ENCODE measurements at regions not wholly inside any gene's neighbourhood (a gene's known extent, or its start where the extent isn't known, plus 50 kb on each side); places are given as distances from the start of the nearest gene placed in this dataset.
"Not testable (repeated sequence)": the region's sequence is repeated elsewhere in the genome, so short reads cannot be mapped to it uniquely, and the experiment has no call there.

GRCh38 chr15:92780843-92781242 is 119.3 kb upstream of the CHD2 start:
- TF ChIP-seq CTCF (IDR thresholded peaks at IDR 0.05; ENCODE audit: low read depth, low read length): no peak
- no peak for DNase-seq (ENCODE audit: extremely low read depth, low read depth)

GRCh38 chr15:92781925-92782453 is 118.1 kb upstream of the CHD2 start:
- no peak for TF ChIP-seq CTCF (IDR thresholded peaks at IDR 0.05; ENCODE audit: low read depth, low read length)
- DNase-seq (ENCODE audit: extremely low read depth, low read depth): no peak

GRCh38 chr15:92787116-92787515 is 113.0 kb upstream of the CHD2 start:
- no peak for DNase-seq (ENCODE audit: extremely low read depth, low read depth)
- no peak for TF ChIP-seq CTCF (IDR thresholded peaks at IDR 0.05; ENCODE audit: low read depth, low read length)

- TF ChIP-seq CTCF (IDR thresholded peaks at IDR 0.05; ENCODE audit: low read depth, low read length): no peak
- DNase-seq (ENCODE audit: extremely low read depth, low read depth): no peak
Observed at GRCh38 chr15:92788196-92788595, 111.9 kb upstream of the CHD2 start.

- DNase-seq (ENCODE audit: extremely low read depth, low read depth): not testable (repeated sequence)
Observed at GRCh38 chr15:92788793-92789192, 111.3 kb upstream of the CHD2 start.

- no peak for DNase-seq (ENCODE audit: extremely low read depth, low read depth)
- TF ChIP-seq CTCF (IDR thresholded peaks at IDR 0.05; ENCODE audit: low read depth, low read length): no peak
Observed at GRCh38 chr15:92796161-92796611, 103.9 kb upstream of the CHD2 start.

- TF ChIP-seq CTCF (IDR thresholded peaks at IDR 0.05; ENCODE audit: low read depth, low read length): peak; percentile 52
- no peak for DNase-seq (ENCODE audit: extremely low read depth, low read depth)
Observed at GRCh38 chr15:92797168-92798052, 102.7 kb upstream of the CHD2 start.
